HG03095 (cell line): ENCODE measurements at regions not wholly inside any gene's neighbourhood (a gene's known extent, or its start where the extent isn't known, plus 50 kb on each side); places are given as distances from the start of the nearest gene placed in this dataset.

Experiments used
- ATAC-seq: cut with Tn5 transposase; IDR thresholded peaks from one replicate; pipeline ENCODE4 v1.9.1; 2021; ENCODE audit warnings: moderate library complexity; ENCODE audit not compliant: unreplicated experiment

DNA sequence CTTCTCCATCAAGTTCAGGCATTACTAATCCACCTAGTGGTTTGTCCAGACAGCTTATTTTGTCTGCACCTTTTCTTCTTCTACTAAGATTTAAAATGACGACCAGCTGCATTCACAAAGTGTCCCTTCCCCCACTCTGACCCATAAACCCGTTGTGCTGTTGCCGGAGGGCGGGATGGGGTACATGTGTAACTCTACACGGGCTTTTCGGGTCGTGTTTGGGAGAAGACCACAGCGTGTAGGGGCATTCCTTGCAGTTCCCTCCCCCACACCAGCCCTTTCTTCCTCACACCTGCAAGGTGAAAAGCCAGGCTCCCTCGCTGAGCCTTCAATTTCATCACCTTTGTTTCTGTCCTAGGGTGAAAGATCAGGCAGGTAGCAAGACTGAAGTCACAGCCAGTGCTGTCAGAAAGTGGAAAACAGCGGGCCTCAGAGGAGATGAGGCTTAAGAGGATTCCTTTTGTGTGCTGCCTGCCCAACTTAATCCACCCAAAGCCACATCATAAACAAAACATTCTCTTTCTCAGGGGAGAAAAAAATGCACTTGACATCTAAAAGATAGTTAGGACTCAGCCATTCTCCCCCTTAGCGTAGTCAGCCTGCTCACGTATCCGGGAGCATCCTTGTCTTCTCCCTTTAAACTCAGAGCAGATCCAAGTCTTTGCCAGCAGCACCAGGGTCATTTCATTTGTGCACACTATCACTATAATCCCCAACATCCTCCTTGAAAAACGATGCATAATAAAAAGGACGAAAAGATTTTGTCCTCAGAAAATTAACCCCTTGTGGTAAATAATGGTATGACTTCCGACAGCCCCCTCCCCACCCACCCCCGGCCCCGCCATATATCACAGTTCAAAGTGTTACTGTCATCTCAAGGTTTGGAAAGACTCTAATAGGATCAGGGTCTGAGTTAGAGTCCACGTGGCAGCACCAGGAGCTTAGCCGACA, 599.0 kb downstream of the RAB28 start:
- no peak for ATAC-seq

DNA sequence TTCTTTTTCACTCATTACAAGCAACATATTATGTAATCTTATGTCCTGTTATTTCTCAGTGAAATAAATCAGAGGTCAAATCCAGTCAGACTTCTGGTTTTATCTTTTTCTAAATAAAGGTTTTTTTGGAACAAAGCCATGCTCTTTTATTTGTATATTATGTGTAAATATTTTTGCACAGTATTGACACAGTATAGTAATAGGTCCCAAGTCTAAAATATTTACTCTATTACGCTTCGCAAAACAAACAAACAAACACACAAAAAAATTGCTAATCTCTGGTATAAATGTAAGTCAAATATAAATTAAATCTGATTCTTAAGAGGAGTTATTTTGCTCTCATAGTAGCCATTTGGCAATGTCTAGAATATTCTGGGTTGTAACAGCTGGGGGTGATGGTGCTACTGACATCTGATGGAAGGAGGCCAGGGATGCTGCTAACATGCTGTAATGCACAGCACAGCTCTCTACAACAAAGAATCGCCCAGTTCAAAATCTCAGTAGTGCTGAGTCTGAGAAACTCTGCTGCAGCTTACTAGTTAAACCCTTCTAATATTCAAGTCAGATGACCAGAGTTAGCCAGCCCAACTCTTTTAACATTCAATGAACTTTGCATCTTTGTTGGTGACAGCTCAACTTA, 602.1 kb downstream of the RAB28 start:
- no peak for ATAC-seq

DNA sequence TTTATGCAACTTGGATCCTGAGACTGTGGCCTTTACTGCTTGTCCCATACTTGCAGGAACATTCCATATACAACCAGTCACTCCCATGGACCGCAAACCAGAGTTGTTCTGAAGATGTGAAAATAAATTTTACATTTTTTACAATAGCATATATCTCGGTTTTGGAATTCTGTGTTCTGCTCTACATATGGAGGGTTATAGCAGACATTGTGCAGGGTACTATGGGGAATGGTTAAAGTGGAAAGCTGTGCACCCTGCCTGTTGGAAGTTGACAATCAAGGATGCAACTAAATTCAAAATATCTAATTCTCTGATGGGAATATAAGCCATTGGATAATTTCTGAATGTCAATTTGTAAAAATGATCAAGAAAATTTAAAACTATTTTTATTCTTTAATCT, 603.3 kb downstream of the RAB28 start:
- ATAC-seq, result no peak

GRCh38 chr4:12879496-12879895, 604.6 kb downstream of the RAB28 start:
- ATAC-seq, result no peak

DNA sequence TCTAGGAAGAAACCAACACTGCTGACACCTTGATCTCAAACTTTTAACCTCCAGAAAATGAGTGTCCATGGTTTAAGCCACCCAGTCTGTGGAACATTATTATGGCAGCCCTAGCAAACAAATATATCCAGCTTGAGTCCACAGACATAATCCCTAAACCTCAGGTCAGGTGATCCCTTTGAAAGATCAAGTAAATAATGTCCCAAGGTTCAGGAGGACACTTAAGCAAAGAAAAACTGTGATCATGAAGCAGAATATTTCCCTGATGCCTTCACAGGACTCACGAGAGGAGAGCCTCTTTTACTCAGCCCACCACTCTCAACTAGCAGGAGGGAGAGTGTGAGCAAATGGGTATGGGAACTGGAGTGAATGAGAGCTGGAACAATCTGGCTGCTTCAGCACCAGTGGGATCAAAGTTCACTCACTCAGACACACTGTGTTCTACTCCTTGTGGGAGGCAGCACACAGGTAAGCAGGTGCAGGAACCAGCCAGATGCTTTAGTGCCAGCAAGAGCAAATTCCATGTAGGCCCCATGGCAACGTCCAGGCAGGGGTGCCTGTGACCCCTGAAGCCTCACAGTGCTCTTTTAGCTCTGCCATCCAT, 608.4 kb downstream of the RAB28 start:
- no peak for ATAC-seq

DNA sequence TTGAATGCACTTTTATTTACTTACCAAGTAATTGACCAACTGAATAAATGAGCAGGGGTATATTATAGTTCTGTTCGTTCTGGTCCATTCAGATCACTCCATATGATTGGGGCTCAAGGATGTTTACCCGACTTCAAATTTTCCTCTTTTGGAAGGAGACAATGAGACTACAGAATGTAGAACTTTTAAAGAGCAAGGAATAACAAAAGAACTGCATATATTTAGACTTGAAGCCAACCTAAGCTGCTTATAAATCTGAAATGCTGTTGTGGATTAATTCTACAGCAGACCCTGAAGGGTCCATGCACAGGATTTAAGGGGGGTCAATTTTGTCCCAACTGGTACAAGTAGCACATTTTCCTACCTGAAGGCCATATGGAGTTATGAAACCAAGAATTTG, 610.8 kb downstream of the RAB28 start:
- no peak for ATAC-seq

DNA sequence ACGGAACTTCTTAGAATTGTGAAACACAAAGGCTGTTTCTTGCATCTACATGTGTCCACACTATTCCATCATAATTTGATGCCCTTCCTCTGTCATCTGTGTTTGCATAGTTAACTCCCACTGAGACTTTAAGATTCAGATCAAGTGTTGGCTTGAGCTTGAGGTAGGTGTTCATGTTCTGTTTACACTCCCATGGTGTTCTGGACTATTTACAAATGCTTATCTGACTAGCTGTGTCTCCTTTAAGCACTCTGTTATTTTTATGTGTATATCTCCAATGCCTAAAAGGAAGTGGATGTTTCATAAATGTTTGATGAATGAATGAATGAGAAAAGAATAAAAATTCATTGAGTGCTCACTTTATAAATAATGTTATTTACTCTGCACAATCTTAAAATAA, 622.7 kb downstream of the RAB28 start:
- no peak for ATAC-seq

GRCh38 chr4:12852338-12853307, 631.5 kb downstream of the RAB28 start:
- ATAC-seq, result no peak

DNA sequence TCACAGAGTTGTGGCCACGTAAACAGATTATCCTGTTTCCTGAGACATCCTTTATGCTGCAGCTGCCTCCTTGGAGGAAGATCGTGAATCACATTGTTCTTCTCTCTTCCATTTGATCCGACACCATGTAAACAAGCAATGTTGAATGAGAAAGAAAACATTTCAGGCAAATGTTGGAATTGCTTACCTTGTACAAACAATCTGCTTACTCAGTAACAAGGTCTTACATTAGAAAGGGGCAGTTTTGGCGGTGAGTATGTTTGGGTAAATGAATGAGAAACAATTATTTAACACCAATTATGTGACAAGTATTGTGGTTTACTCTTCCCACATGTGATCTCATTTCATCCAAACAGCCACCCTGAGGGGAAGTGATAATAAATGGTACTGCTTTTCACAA, 637.8 kb downstream of the RAB28 start:
- ATAC-seq, result no peak

DNA sequence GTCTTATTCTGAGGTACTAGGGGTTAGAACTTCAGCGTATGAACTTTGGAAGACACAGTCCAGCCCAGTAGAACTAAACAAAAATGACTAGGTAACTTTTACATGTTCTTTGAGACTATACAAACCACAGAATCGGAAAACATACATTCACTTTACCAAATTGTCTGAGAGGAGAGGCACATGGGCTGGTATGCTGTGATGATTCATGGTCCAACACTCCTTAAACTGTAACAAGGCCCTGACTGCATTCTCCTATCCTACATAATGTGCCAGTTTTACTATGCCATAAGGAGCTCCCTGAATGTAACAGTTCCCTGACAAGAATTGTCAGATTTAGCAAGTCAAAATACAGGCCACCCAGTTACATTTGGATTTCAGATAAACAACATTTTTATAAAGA, 640.0 kb downstream of the RAB28 start:
- ATAC-seq, result no peak

DNA sequence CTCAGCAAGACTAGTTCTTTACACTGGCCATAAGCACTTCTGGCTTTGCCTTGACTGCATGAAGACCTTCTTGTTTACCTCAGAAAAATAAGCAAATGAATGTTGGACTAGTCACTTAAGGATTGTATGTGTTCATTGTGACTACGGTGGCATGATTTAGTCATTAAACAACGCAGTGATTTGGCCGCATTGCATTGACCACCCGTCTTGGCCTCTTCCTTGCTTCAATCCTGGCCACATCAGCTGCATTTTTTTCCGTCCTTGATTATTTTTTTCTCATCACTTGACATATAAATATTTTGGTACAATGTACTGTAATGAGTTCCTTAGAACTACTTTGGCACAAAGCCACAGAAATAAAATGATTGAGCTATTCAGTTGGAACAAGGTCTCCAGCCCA, 656.2 kb downstream of the RAB28 start:
- no peak for ATAC-seq

GRCh38 chr4:12791536-12791935, 692.6 kb downstream of the RAB28 start:
- no peak for ATAC-seq

DNA sequence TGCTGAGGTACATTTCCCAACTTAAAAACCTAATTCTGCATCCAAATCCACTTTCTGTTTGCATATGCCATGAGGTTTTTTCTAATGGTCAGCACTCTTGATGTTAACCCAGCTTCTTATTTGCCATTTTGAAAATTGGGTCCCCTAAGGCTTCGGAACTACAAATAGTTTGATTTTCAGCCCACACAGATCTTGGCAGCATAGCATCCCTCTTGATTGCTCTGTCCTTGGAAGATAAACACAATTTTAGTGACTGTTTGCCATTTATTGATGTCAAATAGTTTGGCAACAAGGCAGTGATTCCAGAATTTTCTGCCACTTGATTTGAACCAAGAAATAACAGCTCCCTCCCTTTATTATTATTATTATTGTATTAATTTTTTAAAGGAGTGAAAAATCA, 696.9 kb downstream of the RAB28 start:
- no peak for ATAC-seq

- no peak for ATAC-seq
These were observed 705.4 kb downstream of the RAB28 start for GRCh38 chr4:12778706-12779105.

DNA sequence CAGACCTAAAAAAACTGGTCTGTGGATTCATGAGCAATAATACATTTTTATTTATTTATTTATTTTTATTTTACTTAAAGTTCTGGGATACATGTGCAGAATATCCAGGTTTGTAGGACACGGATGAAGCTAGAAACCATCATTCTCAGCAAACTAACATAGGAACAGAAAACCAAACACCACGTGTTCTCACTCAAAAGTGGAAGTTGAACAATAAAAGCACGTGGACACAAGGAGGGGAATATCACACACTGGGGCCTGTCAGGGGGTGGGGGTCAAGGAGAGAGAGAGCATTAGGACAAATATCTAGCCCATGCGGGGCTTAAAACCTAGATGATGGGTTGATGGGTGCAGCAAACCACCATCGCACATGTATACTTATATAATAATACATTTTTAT, 705.9 kb downstream of the RAB28 start:
- no peak for ATAC-seq

DNA sequence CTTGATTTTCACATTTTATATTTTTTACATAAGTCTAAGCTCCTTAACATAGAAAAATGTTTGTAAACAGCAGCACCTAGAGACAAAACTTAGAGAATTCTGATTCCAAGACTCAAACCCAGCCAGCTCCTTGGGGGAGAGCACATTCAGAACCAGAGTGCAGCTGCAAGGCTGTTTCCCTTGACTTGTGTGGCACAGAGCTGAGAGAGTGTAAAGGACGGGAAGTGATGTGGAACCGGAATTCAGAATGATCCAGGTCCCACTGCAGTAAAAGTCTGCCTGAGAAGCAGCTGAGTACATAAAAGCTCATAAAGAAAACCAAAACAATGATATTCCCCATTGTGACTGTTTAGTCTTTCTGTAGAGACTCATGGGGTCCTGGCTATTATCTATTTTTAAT, 713.8 kb downstream of the RAB28 start:
- ATAC-seq, result no peak

- no peak for ATAC-seq
These were observed 722.4 kb downstream of the RAB28 start for GRCh38 chr4:12761694-12762093.

- no peak for ATAC-seq
These were observed 737.0 kb downstream of the RAB28 start for GRCh38 chr4:12747154-12747553.

DNA sequence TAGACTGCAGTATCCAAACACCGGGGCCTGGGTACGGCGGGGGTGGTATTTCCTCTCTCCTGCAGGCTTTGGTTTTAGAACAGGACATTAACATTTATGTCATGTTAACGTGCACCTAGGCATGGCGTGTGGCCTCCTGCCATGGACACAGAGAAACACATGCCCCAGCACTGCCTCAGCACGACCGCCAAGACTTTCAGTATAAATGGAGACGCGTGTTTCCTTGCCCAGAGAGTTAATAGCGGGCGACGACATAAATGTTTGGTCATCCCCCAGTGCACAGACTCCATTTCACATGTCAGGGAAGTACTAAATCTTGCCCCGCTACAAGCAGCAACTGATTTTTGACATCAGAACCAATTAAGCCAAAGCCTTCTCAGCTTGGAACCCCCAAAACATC, 737.9 kb downstream of the RAB28 start:
- ATAC-seq, result no peak

GRCh38 chr4:12734586-12734985, 749.6 kb downstream of the RAB28 start:
- no peak for ATAC-seq

GRCh38 chr4:12729384-12729783, 754.8 kb downstream of the RAB28 start:
- no peak for ATAC-seq
